GM18505 (cell line): ENCODE measurements at regions not wholly inside any gene's neighbourhood (a gene's known extent, or its start where the extent isn't known, plus 50 kb on each side); places are given as distances from the start of the nearest gene placed in this dataset.
"Not testable (repeated sequence)": the region's sequence is repeated elsewhere in the genome, so short reads cannot be mapped to it uniquely, and the experiment has no call there.

Source experiments
- ATAC-seq: cut with Tn5 transposase; IDR thresholded peaks from one replicate; pipeline ENCODE4 v1.9.1; 2021; ENCODE audit not compliant: unreplicated experiment
- POLR2A ChIP-seq: IDR thresholded peaks from 4 replicates; pipeline ENCODE4 v1.6.1; 2011; ENCODE audit warnings: borderline replicate concordance; ENCODE audit not compliant: insufficient read depth, insufficient read length; ENCODE audit errors: extremely low read depth

DNA sequence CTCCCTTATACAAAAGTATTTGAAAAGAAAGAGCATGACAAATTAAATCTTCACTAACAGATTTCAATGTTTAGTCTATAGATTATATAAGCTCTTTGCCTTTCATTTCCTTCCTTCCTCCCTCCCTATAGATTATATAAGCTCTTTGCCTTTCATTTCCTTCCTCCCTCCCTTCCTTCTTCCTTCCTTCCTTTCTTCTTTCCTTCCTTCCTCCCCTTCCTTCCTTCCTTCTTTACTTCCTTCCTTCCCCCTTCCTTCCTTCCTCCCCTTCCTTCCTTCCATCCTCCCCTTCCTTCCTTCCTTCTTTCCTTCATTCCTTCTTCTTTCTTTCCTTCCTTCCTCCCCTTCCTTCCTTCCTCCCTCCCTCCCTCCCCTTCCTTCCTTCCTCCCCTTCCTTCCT lies 209.8 kb upstream of the CBLB start:
- no peak for ATAC-seq
- TF ChIP-seq POLR2A: no peak

DNA sequence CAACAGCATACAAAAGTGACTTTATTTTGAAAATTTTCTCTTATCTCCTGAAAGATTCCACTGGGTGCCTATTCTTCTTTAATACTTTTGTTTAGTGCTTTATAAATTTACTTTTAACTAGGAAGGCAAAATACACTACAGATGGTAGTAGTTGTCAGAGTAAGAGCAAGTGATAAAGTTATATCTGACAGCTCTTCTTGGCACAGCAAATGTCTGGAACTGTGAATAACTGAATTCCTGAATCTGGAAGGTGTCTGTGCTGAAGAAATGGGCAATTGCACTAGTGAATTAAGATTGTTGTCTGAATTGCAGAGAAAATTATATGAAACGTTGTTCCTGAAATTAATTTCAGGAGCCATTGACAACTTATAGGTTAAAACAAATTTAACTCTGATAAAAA lies 213.8 kb upstream of the CBLB start:
- no peak for ATAC-seq
- TF ChIP-seq POLR2A: no peak

DNA sequence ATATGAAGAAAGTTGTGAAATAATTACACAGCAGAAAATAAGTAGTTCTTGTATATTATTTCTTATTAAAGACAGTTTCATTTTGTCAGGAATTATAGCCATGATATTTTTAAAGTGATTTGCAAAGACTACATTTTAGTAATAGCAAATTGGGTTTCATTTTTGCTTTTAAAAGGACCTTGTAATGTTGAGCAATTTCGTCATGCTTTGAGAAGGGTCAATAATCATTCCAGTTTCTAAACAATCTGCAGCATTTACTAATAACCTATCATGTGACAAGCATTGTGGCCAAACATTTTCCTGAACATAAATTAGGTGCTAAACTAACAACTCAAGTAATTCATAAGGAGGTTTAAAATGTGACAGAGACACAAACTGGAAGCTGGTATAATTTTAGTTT lies 214.4 kb upstream of the CBLB start:
- ATAC-seq: no peak
- TF ChIP-seq POLR2A: no peak

DNA sequence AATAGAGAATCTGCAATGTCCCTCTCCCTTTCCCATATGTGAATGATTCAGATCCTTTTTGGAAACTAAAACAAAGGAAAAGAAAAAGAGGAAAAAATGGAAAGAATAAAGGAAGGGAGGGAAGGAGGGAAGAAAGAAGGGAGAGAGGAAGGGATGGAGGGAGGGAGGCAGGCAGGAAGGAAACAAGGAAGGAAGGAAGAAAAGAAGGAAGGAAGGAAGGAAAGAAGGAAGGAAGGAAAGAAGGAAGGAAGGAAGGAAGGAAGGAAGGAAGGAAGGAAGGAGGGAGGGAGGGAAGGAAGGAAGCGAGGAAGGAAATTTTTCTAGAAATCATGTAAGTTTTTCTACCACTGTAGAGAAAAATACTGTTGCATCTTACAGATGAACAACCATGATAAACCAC lies 215.0 kb upstream of the CBLB start:
- TF ChIP-seq POLR2A: no peak
- no peak for ATAC-seq

DNA sequence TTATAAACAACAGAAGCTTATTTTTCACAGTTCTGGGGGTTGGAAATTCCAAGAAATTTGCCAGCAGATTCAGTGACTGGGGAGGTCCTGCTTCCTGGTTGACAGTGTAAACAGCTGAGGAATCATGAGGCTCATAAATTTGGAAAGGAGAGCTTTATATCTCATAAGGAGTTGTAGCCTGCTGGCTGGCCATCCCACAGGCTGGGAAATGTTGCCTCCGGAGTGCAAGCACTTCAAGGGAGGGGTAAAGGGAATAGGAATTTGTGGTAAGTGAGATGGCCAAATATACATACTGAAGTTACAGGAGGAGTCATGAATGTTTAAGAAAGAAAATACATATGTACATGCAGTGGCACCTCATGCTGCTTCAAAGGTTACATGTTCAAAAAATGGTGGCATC lies 217.2 kb upstream of the CBLB start:
- no peak for ATAC-seq
- no peak for TF ChIP-seq POLR2A

DNA sequence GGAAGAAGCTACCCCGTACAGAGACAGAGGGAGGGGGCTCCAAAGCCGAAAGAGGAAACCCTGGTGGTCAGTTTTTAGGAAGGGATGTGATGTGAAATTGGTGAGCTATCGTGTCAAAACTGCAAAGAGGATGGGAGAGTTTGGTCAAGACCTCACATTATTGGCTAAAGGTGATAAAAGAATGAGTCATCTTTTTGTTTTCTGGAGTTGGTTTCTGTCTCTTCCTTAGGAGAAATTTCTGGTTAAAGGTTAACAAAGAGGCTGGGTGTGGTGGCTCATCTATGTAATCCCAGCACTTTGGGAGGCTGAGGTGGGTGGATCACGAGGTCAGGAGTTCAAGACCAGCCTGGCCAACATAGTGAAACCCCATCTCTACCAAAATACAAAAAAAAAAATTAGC lies 217.8 kb upstream of the CBLB start:
- no peak for TF ChIP-seq POLR2A
- ATAC-seq: no peak

DNA sequence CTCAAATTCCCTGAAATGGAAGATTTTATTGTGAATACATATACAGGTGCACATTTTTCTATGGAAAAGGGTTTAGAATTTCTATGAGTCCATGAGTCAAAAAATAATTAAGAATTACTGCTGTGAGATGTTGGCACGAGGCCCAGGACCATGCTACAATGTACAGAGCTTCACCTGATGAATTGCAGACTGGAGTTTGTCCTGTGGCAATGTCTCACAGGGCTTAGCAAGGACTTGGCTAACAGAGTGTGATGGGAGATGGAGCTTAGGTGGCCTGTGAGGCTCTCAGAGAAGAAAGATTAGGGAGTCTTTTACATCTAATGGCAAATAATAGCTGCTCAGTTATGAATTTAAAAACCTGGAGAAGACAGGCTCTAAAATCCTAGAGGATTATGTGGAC lies 219.5 kb upstream of the CBLB start:
- no peak for TF ChIP-seq POLR2A
- ATAC-seq: no peak

DNA sequence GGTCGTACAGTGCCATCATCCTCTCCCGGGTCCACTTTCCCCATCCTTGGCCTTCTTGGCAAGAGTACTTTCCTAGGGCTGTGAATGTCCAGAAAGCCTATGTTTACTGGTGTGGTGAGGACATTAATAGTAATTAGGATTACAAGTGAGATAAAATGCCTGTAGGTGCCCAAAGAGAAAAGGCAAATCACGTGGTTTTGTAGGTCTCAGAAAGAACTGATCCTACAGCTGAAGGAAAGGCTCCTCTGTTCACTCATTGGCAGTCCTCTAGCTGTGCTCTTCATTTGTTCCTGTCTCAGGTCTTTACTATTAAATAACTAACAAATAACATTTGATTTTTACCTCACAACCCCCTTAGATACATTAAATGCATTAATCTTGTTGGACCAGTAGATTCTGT lies 220.1 kb upstream of the CBLB start:
- no peak for ATAC-seq
- no peak for TF ChIP-seq POLR2A

DNA sequence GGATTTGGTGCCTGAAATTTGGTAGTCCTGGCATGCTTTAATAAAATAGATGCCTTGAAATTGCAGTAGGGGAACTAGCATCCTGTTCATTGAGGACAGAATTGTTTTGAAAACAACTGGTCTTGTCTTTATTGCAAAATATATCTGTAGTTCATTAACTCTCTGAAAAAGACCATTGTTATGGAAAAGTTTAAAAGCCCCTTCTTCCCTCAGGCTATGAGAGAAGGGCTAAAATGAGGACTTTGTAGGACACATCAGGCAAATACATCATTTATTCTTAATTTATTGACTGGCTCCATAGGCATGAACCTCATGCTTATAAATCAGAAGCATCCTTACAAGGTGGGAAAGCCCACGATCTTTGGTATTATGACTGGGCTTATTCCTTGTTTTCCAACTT lies 221.0 kb upstream of the CBLB start:
- no peak for TF ChIP-seq POLR2A
- no peak for ATAC-seq

DNA sequence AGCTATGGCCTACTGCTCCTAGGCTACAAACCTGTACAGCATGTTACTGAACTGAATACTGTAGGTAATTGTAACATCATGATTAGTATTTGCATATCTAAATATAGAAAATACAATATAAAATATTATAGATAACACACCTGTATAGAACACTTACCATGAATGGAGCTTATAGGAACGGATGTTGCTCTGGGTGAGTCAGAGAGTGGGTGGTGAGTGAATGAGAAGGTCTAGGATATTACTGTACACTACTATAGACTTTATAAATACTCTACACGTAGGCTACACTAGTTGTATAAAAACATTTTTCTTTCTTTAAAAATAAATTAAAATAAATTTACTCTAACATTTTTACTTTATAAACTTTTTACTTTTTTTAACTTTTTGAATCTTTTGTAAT lies 224.0 kb upstream of the CBLB start:
- no peak for ATAC-seq
- TF ChIP-seq POLR2A: no peak

DNA sequence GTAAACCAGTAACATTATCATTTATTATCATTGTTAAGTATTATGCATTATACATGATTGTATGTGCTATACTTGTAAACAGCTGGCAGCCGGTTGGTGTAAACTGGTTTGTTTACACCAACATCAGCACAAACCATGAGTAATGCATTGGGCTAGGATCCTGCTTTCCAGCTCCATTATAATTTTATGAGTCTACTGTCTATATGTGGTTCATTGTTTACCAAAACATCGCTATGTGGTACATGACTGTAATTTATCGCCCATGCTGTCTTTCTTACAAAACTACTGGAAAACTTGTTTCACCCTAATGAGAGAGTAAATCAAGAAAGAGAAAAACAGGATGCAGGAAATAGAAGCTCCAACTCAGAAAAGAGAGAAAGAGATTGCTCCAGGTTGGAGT lies 224.8 kb upstream of the CBLB start:
- TF ChIP-seq POLR2A: no peak
- no peak for ATAC-seq

DNA sequence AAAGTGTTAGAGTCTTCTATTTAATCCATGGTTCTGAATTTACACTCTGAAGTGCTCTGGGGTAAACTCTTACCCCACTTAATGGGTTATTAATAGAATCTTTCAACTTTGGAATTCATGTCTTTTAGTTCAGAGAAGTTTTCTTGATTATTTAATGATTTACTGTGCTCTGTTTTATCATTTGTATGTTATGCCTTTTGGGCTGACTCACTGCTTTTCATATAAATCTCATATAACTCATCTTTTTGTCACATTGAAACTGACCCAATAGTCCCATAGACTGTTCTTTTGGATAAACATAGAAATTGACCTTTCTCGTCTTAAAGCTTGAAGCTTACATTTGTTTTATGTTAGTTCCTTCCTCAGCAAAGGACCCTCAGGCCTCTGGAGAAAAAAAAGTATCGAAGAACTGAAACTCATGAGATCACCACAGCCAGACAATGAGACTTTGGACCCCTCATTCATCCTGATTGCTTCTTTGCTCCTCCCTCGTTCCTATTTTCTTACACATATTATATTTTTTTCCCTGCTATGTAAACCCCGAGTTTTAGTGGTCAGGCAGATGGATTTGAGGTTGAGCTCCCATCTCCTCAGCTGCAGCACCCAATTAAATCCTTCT lies 229.1 kb upstream of the CBLB start:
- no peak for TF ChIP-seq POLR2A
- ATAC-seq: no peak

DNA sequence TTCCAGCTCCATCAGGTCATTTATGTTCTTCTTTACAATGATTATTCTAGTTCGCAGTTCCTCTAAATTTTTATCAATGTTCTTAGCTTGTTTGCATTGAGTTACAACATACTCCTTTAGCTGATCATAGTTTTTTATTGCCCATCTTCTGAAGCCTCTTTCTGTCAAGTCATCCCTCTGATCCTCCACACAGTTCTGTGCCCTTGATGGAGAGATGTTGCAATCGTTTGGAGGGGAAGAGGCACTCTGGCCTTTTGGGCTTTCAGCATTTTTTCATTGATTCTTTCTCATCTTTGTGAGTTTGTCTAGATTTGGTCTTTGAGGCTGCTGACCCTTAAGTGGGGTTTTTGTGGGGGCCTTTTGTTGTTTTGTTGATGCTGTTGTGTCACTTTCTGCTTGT lies 234.6 kb upstream of the CBLB start:
- ATAC-seq: no peak
- no peak for TF ChIP-seq POLR2A

DNA sequence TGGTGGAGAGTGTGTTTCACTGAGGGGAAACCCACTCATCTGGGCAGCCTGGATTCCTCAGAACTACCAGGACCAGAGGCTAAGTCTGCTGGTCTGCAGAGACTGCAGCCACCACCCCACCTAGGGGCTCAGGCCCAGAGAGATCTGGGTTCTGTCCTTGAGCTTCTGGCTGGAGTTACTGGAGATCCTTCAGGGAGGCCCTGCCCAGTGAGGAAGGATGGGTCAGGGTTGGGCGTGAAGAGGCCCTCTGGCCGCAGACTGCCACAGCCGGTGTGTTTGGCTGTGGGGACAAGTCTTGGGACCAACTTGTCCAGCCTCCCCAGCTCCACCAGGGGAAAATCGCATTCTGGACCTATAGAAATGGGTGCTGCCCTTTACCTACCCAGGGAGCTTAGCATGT lies 235.3 kb upstream of the CBLB start:
- no peak for TF ChIP-seq POLR2A
- no peak for ATAC-seq

DNA sequence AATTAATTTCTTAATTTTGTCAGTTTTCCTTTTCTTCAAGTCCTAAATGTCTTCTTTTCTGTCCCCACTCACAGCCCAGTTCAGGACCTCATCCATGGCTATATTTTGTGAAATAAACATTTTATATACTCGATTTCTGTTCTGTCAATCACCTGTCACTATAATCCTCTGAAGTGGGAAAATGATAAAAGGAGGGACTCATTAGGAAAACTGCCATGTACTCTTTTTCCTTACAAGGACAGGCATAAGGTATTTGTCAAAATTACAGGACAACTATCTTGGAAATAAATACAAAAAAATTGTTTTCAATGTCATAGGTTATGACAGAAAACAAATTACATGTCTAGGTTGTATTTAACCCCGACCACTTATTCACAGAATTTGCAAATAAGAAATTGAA lies 240.1 kb upstream of the CBLB start:
- TF ChIP-seq POLR2A: no peak
- ATAC-seq: no peak

DNA sequence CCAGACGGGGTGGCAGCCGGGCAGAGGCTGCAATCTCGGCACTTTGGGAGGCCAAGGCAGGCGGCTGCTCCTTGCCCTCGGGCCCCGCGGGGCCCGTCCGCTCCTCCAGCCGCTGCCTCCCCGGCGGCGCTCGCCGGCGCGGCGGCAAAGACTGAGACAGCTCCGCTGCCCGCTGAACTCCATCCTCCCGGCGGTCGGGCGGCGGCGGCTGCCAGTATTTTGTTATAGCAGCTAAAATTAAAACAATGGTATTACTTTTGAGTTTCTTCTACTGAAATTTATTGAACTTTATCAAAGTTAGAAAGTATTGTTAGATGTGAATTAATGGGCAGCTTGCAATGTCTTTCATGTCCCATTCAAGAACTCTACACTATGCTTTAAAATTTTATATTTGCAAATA lies 243.7 kb upstream of the CBLB start:
- not testable (repeated sequence) for ATAC-seq

DNA sequence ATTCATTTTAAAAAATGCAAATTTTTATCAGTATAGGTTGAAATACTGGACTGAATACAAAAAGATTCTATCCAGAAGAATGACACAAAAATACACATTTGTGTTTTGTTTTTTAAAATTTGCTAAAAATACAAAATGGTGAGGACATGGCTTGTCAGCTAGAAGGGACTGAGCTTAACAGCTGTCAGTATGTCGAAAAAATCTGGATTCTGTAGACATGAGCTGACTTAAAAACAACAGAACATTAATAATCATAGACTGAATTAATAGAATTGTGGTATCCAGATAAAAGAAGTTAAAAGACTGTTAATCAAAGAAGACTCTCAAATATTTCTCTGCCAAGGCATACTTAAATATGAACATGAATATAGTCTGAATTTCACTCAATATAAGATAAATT lies 244.9 kb upstream of the CBLB start:
- no peak for ATAC-seq
- TF ChIP-seq POLR2A: no peak
